Kidney (tissue), 13 donors: ENCODE measurements at regions not wholly inside any gene's neighbourhood (a gene's known extent, or its start where the extent isn't known, plus 50 kb on each side); places are given as distances from the start of the nearest gene placed in this dataset.

Experiments used
- DNase-seq, 5 donors: peaks; one replicate each; pipeline ENCODE4 v3.0.0-alpha.2; 2013 to 2020
- FAIRE-seq: peaks from 2 replicates; lab custom pipeline; 2012; peaks lifted over from hg19 to GRCh38; lab: Jason Lieb, UNC
- H3K27ac ChIP-seq, 2 donors: one replicate each; pipeline ENCODE4 v1.7.0; 2013; ENCODE audit warnings: low read depth in 2 of 2, low read length in 2 of 2, inconsistent platforms in 1 of 2
- H3K27me3 ChIP-seq: one replicate; pipeline ENCODE4 v1.7.1; 2013; ENCODE audit warnings: low read length, inconsistent platforms; ENCODE audit not compliant: control insufficient read depth, insufficient read depth
- H3K36me3 ChIP-seq, 3 donors: one replicate each; pipeline versions ENCODE4 v1.7.0 to v1.7.1; 2013; ENCODE audit warnings: low read length in 3 of 3, control low read depth in 1 of 3, inconsistent platforms in 1 of 3; ENCODE audit not compliant: insufficient read depth in 3 of 3, control insufficient read depth in 2 of 3
- H3K4me1 ChIP-seq, 3 donors: one replicate each; pipeline versions ENCODE4 v1.7.0 to v1.7.1; 2013; ENCODE audit warnings: low read length in 3 of 3, inconsistent platforms in 1 of 3, low read depth in 1 of 3; ENCODE audit not compliant: control insufficient read depth in 2 of 3, insufficient read depth in 2 of 3
- H3K4me3 ChIP-seq, 3 donors: one replicate each; pipeline versions ENCODE4 v1.7.0 to v1.8.1; 2013; ENCODE audit warnings: low read length in 3 of 3, control low read depth in 1 of 3, inconsistent platforms in 1 of 3
- H3K9ac ChIP-seq, 3 donors: one replicate each; pipeline versions ENCODE4 v1.7.0 to v1.7.1; 2013; ENCODE audit warnings: low read length in 3 of 3, control low read depth in 1 of 3, inconsistent platforms in 1 of 3
- H3K9me3 ChIP-seq, 3 donors: one replicate each; pipeline versions ENCODE4 v1.7.0 to v1.7.1; 2013; ENCODE audit warnings: low read length in 3 of 3, control low read depth in 1 of 3, inconsistent platforms in 1 of 3; ENCODE audit not compliant: control insufficient read depth in 2 of 3, insufficient read depth in 1 of 3
- intact Hi-C: fragments of 100-400 bp; cut with DNase I; formaldehyde crosslinking; loops from one replicate; pipeline ENCODE4 v1.11.1; 2022
- TF ChIP-seq, protein P1 (sequence below): IDR thresholded peaks from 3 replicates; pipeline ENCODE4 v1.5.1; 2012; ENCODE audit warnings: mild to moderate bottlenecking, moderate library complexity, borderline replicate concordance; ENCODE audit not compliant: insufficient read depth; ENCODE audit errors: extremely low read depth
- donor health status: control.
- donor health status: control.
- donor health status: control.
- donor health status: control.
- donor health status: control.
- donor health status: DM: yes; HTN: yes; CAD: no.
- donor health status: Normal renal cell carcinoma (clear cell type).

DNA sequence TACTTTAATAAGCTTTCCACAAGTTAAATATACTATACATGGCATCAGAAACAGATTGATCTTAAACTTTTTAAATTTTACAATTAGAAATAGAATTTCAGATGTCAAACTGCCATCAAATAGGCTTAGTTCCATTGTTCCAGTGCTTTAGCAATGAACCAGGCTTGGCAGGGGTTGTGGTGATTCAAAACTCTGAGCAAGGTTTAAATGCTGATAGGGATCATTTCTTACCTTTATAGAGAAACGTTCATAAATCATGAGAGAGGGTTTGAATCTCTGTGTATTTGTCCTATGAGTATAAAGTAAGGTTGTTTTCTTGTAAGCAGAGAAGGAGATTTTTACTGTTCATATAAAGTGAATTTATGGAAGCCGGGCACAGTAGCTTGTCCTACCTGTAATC is 794.5 kb upstream of the TBX3 start:
- Histone ChIP-seq H3K27ac (no peak overlapping the region), H3K27me3 (no peaks in the 10 kb centered on the region), H3K4me1 (no peaks in the 10 kb centered on the region), H3K36me3 (no peaks in the 10 kb centered on the region), H3K9ac (no peak overlapping the region), H3K9me3 (no peaks in the 10 kb centered on the region), H3K4me3 (no peak overlapping the region)
- DNase-seq (no peak), FAIRE-seq (no peak)
- intact Hi-C loops = no loop called here
- TF ChIP-seq, protein P1, sequence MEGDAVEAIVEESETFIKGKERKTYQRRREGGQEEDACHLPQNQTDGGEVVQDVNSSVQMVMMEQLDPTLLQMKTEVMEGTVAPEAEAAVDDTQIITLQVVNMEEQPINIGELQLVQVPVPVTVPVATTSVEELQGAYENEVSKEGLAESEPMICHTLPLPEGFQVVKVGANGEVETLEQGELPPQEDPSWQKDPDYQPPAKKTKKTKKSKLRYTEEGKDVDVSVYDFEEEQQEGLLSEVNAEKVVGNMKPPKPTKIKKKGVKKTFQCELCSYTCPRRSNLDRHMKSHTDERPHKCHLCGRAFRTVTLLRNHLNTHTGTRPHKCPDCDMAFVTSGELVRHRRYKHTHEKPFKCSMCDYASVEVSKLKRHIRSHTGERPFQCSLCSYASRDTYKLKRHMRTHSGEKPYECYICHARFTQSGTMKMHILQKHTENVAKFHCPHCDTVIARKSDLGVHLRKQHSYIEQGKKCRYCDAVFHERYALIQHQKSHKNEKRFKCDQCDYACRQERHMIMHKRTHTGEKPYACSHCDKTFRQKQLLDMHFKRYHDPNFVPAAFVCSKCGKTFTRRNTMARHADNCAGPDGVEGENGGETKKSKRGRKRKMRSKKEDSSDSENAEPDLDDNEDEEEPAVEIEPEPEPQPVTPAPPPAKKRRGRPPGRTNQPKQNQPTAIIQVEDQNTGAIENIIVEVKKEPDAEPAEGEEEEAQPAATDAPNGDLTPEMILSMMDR = no peak

DNA sequence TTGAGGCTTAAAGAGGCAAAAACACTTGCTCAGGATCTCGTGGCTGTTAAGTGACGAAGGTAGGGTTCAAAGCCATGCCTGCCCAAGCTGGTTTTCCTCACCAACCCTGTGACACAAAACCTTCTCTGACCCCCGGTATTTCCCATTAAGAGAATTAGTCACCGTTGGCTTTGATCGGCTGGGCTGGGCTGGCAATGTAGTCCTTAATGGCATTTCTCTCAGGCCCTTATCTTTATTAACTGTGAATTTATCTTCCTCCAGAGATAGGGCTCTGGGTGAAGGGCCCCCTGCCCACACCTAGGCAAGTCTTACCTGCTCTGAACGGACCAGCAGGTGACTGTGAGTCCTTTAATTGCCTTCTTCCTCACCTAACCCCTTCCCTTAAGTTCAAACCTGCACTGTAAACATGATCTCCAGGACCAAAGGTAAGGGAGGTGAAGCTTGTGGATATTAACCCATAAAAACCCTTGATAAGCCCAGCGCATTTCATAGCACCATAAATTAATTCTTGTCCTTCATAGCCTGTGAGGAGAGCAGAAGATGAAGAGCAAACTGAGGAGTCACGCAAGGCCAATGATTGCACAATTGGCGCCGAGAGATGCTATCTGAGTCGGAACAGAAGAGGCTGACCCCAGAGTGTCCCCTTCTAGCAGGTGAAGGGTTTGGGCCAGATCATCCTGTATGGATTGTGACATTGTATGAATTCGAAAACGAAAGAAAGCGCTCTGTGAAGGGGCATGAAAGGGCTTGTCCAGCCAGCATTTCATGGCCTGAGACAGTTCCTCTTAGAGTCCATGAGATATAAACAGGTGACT is 790.8 kb upstream of the TBX3 start:
- no peaks in the 10 kb centered on the region for H3K4me1 ChIP-seq
- H3K9ac ChIP-seq = no peak overlapping the region
- no peaks in the 10 kb centered on the region for H3K27me3 ChIP-seq
- H3K27ac ChIP-seq = no peak overlapping the region
- DNase-seq (no peak), FAIRE-seq (no peak)
- no peak overlapping the region for H3K4me3 ChIP-seq
- no peaks in the 10 kb centered on the region for H3K9me3 ChIP-seq
- intact Hi-C loops = no loop called here
- no peaks in the 10 kb centered on the region for H3K36me3 ChIP-seq
- TF ChIP-seq, protein P1 = no peak

DNA sequence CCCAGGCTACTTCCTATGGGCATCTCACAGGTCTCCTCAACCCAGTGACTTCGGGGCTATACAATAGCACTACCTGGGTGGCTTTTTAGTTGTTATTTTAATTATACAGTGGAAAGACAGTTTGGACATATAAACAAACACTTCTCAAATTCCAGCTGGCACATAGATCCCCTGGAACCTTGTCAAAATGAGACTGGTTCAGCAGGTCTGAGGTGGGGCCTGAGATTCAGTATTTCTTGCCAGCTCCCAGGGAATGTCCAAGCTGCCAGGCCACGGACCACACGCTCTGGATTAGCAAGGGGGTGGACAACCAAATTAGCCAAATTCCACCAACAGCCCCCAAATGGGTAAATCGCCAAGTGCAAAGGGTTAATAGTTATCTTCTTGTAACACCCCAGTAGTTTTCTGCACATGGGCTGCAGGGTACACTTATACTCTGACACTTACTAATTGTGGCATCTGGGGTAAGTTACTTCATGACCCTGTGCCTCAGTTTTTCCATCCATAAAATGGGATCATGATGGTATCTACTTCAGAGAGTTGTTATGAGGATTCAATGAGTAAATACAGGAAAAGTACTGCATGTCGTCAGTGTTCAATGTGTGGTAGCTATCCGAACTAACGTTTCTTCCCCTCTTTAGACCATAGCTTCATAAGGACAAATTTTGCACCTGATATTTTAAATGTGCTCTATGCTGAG is 789.4 kb upstream of the TBX3 start:
- no peak for FAIRE-seq
- TF ChIP-seq, protein P1 = no peak
- H3K9me3 ChIP-seq = no peaks in the 10 kb centered on the region
- H3K9ac ChIP-seq = no peak overlapping the region
- no peaks in the 10 kb centered on the region for H3K36me3 ChIP-seq
- H3K27me3 ChIP-seq = no peaks in the 10 kb centered on the region
- no peak for DNase-seq
- no peak overlapping the region for H3K4me3 ChIP-seq
- no peak overlapping the region for H3K27ac ChIP-seq
- H3K4me1 ChIP-seq = no peaks in the 10 kb centered on the region
- intact Hi-C loops = no loop called here
